ENCODE measurements at regions not wholly inside any gene's neighbourhood (a gene's known extent, or its start where the extent isn't known, plus 50 kb on each side); places are given as distances from the start of the nearest gene placed in this dataset.

- intact Hi-C loops (cut with DNase I; ENCODE audit: low total_unique reads), result no loop called here
- no peak for DNase-seq
- H3K36me3 ChIP-seq (ENCODE audit: low read depth, missing control alignments), result no peaks in the 10 kb centered on the region
- TF ChIP-seq POLR2A (IDR thresholded peaks at IDR 0.05) (no peak), CTCF (IDR thresholded peaks at IDR 0.05) (no peak)
- WGBS, 2 donors, result 88 to 100% methylated on average over 1 of the region's 1 CpG
- no peaks in the 10 kb centered on the region for H3K27me3 ChIP-seq
- H3K4me3 ChIP-seq, result no peak overlapping the region
- no peak overlapping the region for H3K27ac ChIP-seq
- H3K9me3 ChIP-seq, result no peaks in the 10 kb centered on the region
- H3K4me1 ChIP-seq, result no peaks in the 10 kb centered on the region
These were observed 338.9 kb upstream of the SETBP1 start for GRCh38 chr18:44341759-44342158.

- H3K9me3 ChIP-seq, result no peaks in the 10 kb centered on the region
- H3K36me3 ChIP-seq (ENCODE audit: low read depth, missing control alignments), result no peaks in the 10 kb centered on the region
- no peak overlapping the region for H3K27ac ChIP-seq
- 78 to 91% methylated on average over 2 of the region's 2 CpGs for WGBS, 2 donors
- DNase-seq, result no peak
- intact Hi-C loops (cut with DNase I; ENCODE audit: low total_unique reads), result no loop called here
- H3K27me3 ChIP-seq, result no peaks in the 10 kb centered on the region
- no peaks in the 10 kb centered on the region for H3K4me1 ChIP-seq
- H3K4me3 ChIP-seq, result no peak overlapping the region
- TF ChIP-seq CTCF (IDR thresholded peaks at IDR 0.05) (no peak), POLR2A (IDR thresholded peaks at IDR 0.05) (no peak)
These were observed 338.5 kb upstream of the SETBP1 start for GRCh38 chr18:44342162-44342561.

GRCh38 chr18:44342946-44343345 lies 337.7 kb upstream of the SETBP1 start:
- 89 to 94% methylated on average over 2 of the region's 2 CpGs for WGBS, 2 donors

GRCh38 chr18:44343570-44343969 lies 337.1 kb upstream of the SETBP1 start:
- Histone ChIP-seq H3K36me3 (ENCODE audit: low read depth, missing control alignments) (no peaks in the 10 kb centered on the region), H3K27me3 (no peaks in the 10 kb centered on the region), H3K27ac (no peak overlapping the region), H3K4me1 (no peaks in the 10 kb centered on the region), H3K9me3 (no peaks in the 10 kb centered on the region), H3K4me3 (no peak overlapping the region)
- DNase-seq, result no peak
- intact Hi-C loops (cut with DNase I; ENCODE audit: low total_unique reads), result no loop called here
- TF ChIP-seq POLR2A (IDR thresholded peaks at IDR 0.05) (no peak), CTCF (IDR thresholded peaks at IDR 0.05) (no peak)

More at GRCh38 chr18:44342946-44343345, 337.7 kb upstream of the SETBP1 start:
- Histone ChIP-seq H3K4me3 (no peak overlapping the region), H3K27ac (no peak overlapping the region), H3K27me3 (no peaks in the 10 kb centered on the region), H3K36me3 (ENCODE audit: low read depth, missing control alignments) (no peaks in the 10 kb centered on the region), H3K4me1 (no peaks in the 10 kb centered on the region), H3K9me3 (no peaks in the 10 kb centered on the region)
- intact Hi-C loops (cut with DNase I; ENCODE audit: low total_unique reads), result no loop called here
- no peak for DNase-seq
- TF ChIP-seq POLR2A (IDR thresholded peaks at IDR 0.05), result no peak
- TF ChIP-seq CTCF (IDR thresholded peaks at IDR 0.05), result no peak

GRCh38 chr18:44356566-44357157 lies 324.0 kb upstream of the SETBP1 start:
- no peaks in the 10 kb centered on the region for H3K27me3 ChIP-seq
- H3K36me3 ChIP-seq (ENCODE audit: low read depth, missing control alignments), result no peaks in the 10 kb centered on the region
- no peak for TF ChIP-seq POLR2A (IDR thresholded peaks at IDR 0.05)
- no peak for TF ChIP-seq CTCF (IDR thresholded peaks at IDR 0.05)
- no peak for DNase-seq
- H3K9me3 ChIP-seq, result no peaks in the 10 kb centered on the region
- H3K27ac ChIP-seq, result no peak overlapping the region
- H3K4me1 ChIP-seq, result no peaks in the 10 kb centered on the region
- intact Hi-C loops (cut with DNase I; ENCODE audit: low total_unique reads), result no loop called here
- WGBS, 2 donors, result 70 to 75% methylated on average over 3 to 5 of the region's 5 CpGs
- H3K4me3 ChIP-seq, result no peak overlapping the region
